OCI-LY7 (cell line): ENCODE measurements at regions not wholly inside any gene's neighbourhood (a gene's known extent, or its start where the extent isn't known, plus 50 kb on each side); places are given as distances from the start of the nearest gene placed in this dataset.

Experiments
- BruUV-seq: library from RNA; stranded (reverse); fragments of 400-500 nt; replicated peaks from 2 replicates; lab custom pipeline; 2021; lab: Mats Ljungman, UMichigan
- CTCF ChIA-PET: fragments of 300-600 bp; sonication (Branson Sonifier 250); formaldehyde crosslinking; loops from one replicate; lab custom pipeline; 2022; ENCODE audit warnings: antibody characterized with exemption; ENCODE audit not compliant: unreplicated experiment; lab: Charles Lee
- POLR2A ChIA-PET: fragments of 300-600 bp; sonication (Branson Sonifier 250); formaldehyde crosslinking; loops from one replicate; lab custom pipeline; 2022; ENCODE audit warnings: antibody characterized with exemption; lab: Charles Lee
- DNase-seq: peaks from one replicate; pipeline ENCODE4 v3.0.0-alpha.2; 2015; ENCODE audit warnings: low spot score
- H2AFZ ChIP-seq: fragments of 200-600 bp; sonication (generic), shearing (Covaris generic); 2 replicates; pipeline ENCODE4 v1.6.1; 2014; ENCODE audit warnings: mild to moderate bottlenecking, antibody characterized with exemption, low read length, moderate library complexity
- H3K27ac ChIP-seq: fragments of 200-600 bp; sonication (generic); 2 replicates; pipeline ENCODE4 v1.5.1; 2014; ENCODE audit warnings: mixed run types, low read depth, mild to moderate bottlenecking, moderate library complexity, low read length, inconsistent platforms; ENCODE audit not compliant: poor library complexity, severe bottlenecking
- H3K36me3 ChIP-seq: fragments of 200-600 bp; sonication (generic); 2 replicates; pipeline ENCODE4 v1.6.1; 2014; ENCODE audit warnings: mild to moderate bottlenecking, antibody characterized with exemption, low read length, moderate library complexity, mixed read lengths; ENCODE audit not compliant: insufficient read depth
- H3K4me1 ChIP-seq: fragments of 200-600 bp; sonication (generic); 2 replicates; pipeline ENCODE4 v1.5.1; 2014; ENCODE audit warnings: mild to moderate bottlenecking, low read length; ENCODE audit not compliant: insufficient read depth, poor library complexity, severe bottlenecking
- H3K4me2 ChIP-seq: fragments of 200-600 bp; sonication (generic); 2 replicates; pipeline ENCODE4 v1.6.1; 2014; ENCODE audit warnings: mild to moderate bottlenecking, low read length
- H3K4me3 ChIP-seq: fragments of 200-600 bp; sonication (generic); 2 replicates; pipeline ENCODE4 v1.5.1; 2014; ENCODE audit warnings: mild to moderate bottlenecking, low read depth, low read length; ENCODE audit not compliant: poor library complexity, severe bottlenecking
- H3K79me2 ChIP-seq: fragments of 200-600 bp; sonication (generic); 2 replicates; pipeline ENCODE4 v1.6.1; 2016; ENCODE audit warnings: low read depth, mild to moderate bottlenecking, low read length, moderate library complexity, mixed read lengths; ENCODE audit not compliant: insufficient read depth
- H3K9me2 ChIP-seq: fragments of 200-600 bp; sonication (generic); 2 replicates; pipeline ENCODE4 v1.6.1; 2016; ENCODE audit warnings: mild to moderate bottlenecking, low read length, mixed read lengths; ENCODE audit not compliant: insufficient read depth
- H3K9me3 ChIP-seq: fragments of 200-600 bp; sonication (generic); 2 replicates; pipeline ENCODE4 v1.6.1; 2014; ENCODE audit warnings: mild to moderate bottlenecking, mixed run types, low read length, mixed read lengths
- H4K20me1 ChIP-seq: fragments of 200-600 bp; sonication (generic); 2 replicates; pipeline ENCODE4 v1.6.1; 2014; ENCODE audit warnings: mild to moderate bottlenecking, antibody characterized with exemption, low read length, moderate library complexity, mixed read lengths; ENCODE audit not compliant: insufficient read depth
- EZH2phosphoT487 ChIP-seq: fragments of 200-600 bp; sonication (generic); IDR thresholded peaks from 2 replicates; pipeline ENCODE4 v1.6.1; 2018; ENCODE audit warnings: low read depth, borderline replicate concordance, mild to moderate bottlenecking, mixed run types, antibody characterized with exemption, low read length, moderate library complexity, mixed read lengths
- intact Hi-C: fragments of 100-400 bp; cut with micrococcal nuclease; formaldehyde crosslinking; loops from one replicate; pipeline ENCODE4 v1.10.0; 2022; ENCODE audit not compliant: unreplicated experiment
- TF ChIP-seq, protein P1 (sequence below): fragments of 200-600 bp; sonication (generic); conservative IDR thresholded peaks from 2 replicates; pipeline ENCODE4 v1.5.1; 2014; ENCODE audit warnings: mild to moderate bottlenecking, antibody characterized with exemption, low read length, moderate library complexity, mixed read lengths

DNA sequence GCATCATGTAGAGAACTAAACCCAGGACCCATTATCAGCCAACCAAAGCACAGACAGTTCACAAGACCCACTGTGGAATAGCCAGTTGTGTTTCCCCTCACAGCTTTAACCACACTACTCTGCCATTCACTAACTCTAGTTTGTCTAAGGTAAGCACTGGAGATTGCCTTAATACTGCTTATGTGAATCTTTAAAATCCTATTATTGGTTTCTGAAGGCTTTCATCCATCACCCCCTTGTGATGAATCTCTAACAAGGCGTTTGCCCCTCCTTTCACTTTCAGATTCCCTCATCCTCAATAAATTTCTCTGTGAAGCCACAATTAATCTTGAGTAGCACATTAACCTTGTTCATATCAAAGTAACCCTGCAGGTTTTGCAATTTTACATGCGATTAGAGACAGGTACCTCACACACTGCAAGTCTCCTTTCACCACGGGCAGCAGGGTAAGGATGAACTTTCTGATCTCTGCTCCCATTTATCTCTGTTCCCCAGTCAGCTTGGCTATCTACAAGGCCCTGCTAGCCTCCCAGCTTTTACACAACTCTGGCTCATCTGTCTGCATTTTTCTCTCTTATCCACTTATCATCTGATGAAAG is 785.6 kb downstream of the REEP3 start:
- Histone ChIP-seq H3K36me3 (no peaks in the 10 kb centered on the region), H3K4me2 (no peak overlapping the region), H3K9me3 (no peaks in the 10 kb centered on the region), H3K9me2 (no peaks in the 10 kb centered on the region), H4K20me1 (no peaks in the 10 kb centered on the region), H3K4me3 (no peak overlapping the region), H3K79me2 (no peaks in the 10 kb centered on the region), H2AFZ (no peak overlapping the region), H3K27ac (no peak overlapping the region), H3K4me1 (no peaks in the 10 kb centered on the region)
- TF ChIP-seq, protein P1, sequence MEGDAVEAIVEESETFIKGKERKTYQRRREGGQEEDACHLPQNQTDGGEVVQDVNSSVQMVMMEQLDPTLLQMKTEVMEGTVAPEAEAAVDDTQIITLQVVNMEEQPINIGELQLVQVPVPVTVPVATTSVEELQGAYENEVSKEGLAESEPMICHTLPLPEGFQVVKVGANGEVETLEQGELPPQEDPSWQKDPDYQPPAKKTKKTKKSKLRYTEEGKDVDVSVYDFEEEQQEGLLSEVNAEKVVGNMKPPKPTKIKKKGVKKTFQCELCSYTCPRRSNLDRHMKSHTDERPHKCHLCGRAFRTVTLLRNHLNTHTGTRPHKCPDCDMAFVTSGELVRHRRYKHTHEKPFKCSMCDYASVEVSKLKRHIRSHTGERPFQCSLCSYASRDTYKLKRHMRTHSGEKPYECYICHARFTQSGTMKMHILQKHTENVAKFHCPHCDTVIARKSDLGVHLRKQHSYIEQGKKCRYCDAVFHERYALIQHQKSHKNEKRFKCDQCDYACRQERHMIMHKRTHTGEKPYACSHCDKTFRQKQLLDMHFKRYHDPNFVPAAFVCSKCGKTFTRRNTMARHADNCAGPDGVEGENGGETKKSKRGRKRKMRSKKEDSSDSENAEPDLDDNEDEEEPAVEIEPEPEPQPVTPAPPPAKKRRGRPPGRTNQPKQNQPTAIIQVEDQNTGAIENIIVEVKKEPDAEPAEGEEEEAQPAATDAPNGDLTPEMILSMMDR: no peak
- no peak for TF ChIP-seq EZH2phosphoT487
- DNase-seq: no peak
- ChIA-PET POLR2A (no interaction called here), CTCF (no interaction called here)
- intact Hi-C loops: no loop called here
- no TSS peak for BruUV-seq

DNA sequence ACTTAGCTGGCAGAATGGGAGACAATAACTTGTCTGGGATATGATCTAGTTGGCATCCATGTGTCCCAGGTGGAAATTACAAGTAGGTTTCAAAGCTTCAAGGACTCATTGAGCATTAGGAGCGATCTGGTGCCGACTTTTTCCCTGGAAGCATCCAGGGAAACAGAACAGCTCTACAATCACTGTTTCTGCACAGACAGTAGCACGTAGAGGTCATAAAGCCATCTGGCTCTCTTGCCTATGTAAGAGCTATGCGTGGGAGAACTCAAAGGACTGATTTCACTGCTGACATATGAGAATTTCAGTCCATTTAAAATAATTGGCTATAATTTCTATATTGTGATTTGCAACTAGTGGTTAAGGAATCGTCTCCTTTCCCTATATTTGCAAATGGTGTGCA is 791.7 kb downstream of the REEP3 start:
- H3K27ac ChIP-seq: no peak overlapping the region
- H3K4me1 ChIP-seq: no peaks in the 10 kb centered on the region
- CTCF ChIA-PET: no interaction called here
- H3K36me3 ChIP-seq: no peaks in the 10 kb centered on the region
- intact Hi-C loops: no loop called here
- no TSS peak for BruUV-seq
- no peak overlapping the region for H3K4me3 ChIP-seq
- no peak overlapping the region for H3K4me2 ChIP-seq
- H4K20me1 ChIP-seq: no peaks in the 10 kb centered on the region
- no peak overlapping the region for H2AFZ ChIP-seq
- no peaks in the 10 kb centered on the region for H3K79me2 ChIP-seq
- TF ChIP-seq EZH2phosphoT487: no peak
- TF ChIP-seq, protein P1: no peak
- H3K9me2 ChIP-seq: no peaks in the 10 kb centered on the region
- no peak for DNase-seq
- POLR2A ChIA-PET: interaction anchor here (0.6 kb wide), 1 partner anchor 31 kb away, joined by 5 read pairs; no protein-coding TSS in a partner anchor
- no peaks in the 10 kb centered on the region for H3K9me3 ChIP-seq

DNA sequence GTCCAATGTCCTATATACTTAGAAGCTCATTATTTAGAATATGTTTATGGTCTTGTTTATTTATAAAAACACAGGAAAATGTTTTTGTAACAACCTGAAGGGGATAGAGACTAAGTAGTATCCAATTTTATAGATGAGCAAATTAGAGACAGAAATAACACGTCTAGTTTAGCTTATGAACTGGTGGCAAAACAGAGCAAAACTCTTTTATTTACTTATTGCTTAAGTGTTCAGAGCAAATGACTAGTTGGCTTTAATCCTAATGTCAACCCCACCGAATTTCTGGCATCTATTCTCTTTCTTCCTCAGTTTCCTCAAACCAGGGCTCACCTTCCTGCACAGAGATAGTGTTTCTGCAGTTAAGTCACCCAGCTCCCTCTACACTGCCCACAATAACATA is 792.8 kb downstream of the REEP3 start:
- Histone ChIP-seq H2AFZ (no peak overlapping the region), H3K4me1 (no peaks in the 10 kb centered on the region), H3K36me3 (no peaks in the 10 kb centered on the region), H3K4me3 (no peak overlapping the region), H3K79me2 (no peaks in the 10 kb centered on the region), H3K27ac (no peak overlapping the region), H3K9me3 (no peaks in the 10 kb centered on the region), H3K4me2 (no peak overlapping the region), H3K9me2 (no peaks in the 10 kb centered on the region), H4K20me1 (no peaks in the 10 kb centered on the region)
- intact Hi-C loops: no loop called here
- no peak for DNase-seq
- TF ChIP-seq EZH2phosphoT487: no peak
- TF ChIP-seq, protein P1: no peak
- BruUV-seq: no TSS peak
- POLR2A ChIA-PET: interaction anchor here (0.6 kb wide), 1 partner anchor 10 kb away, joined by 4 read pairs; no protein-coding TSS in a partner anchor
- CTCF ChIA-PET: no interaction called here
